H9 (cell line): ENCODE measurements at regions not wholly inside any gene's neighbourhood (a gene's known extent, or its start where the extent isn't known, plus 50 kb on each side); places are given as distances from the start of the nearest gene placed in this dataset.

Source experiments
- DNase-seq: peaks from one replicate; pipeline ENCODE4 v3.0.0-alpha.2; 2017
- H2AFZ ChIP-seq: one replicate; pipeline ENCODE4 v1.6.1; 2013; ENCODE audit warnings: mild to moderate bottlenecking, low read length, control low read depth, moderate library complexity
- H2AK5ac ChIP-seq: 2 replicates; pipeline ENCODE4 v1.6.1; 2013; ENCODE audit warnings: low read length, control low read depth, mixed read lengths; ENCODE audit not compliant: insufficient read length
- H2BK120ac ChIP-seq: one replicate; pipeline ENCODE4 v1.6.1; 2013; ENCODE audit warnings: low read depth, mild to moderate bottlenecking, low read length, control low read depth, inconsistent platforms; ENCODE audit not compliant: poor library complexity, severe bottlenecking
- H2BK12ac ChIP-seq: 2 replicates; pipeline ENCODE4 v1.6.1; 2013; ENCODE audit warnings: low read length, control low read depth, mixed read lengths, low read depth; ENCODE audit not compliant: insufficient read length
- H2BK15ac ChIP-seq: 2 replicates; pipeline ENCODE4 v1.6.1; 2013; ENCODE audit warnings: low read depth, low read length, control low read depth
- H2BK20ac ChIP-seq: one replicate; pipeline ENCODE4 v1.6.1; 2013; ENCODE audit warnings: low read depth, mild to moderate bottlenecking, low read length, control low read depth, inconsistent platforms; ENCODE audit not compliant: poor library complexity, severe bottlenecking
- H2BK5ac ChIP-seq: 2 replicates; pipeline ENCODE4 v1.6.1; 2013; ENCODE audit warnings: low read length, control low read depth, mixed read lengths; ENCODE audit not compliant: insufficient read length
- H3K14ac ChIP-seq: 2 replicates; pipeline ENCODE4 v1.6.1; 2013; ENCODE audit warnings: low read length, control low read depth; ENCODE audit not compliant: insufficient read depth
- H3K18ac ChIP-seq: 2 replicates; pipeline ENCODE4 v1.6.1; 2013; ENCODE audit warnings: low read depth, mild to moderate bottlenecking, mixed read lengths, low read length, control low read depth; ENCODE audit not compliant: insufficient read length
- H3K23ac ChIP-seq: 2 replicates; pipeline ENCODE4 v1.6.1; 2013; ENCODE audit warnings: low read length, control low read depth, mixed read lengths, low read depth; ENCODE audit not compliant: insufficient read length
- H3K23me2 ChIP-seq: 2 replicates; pipeline ENCODE4 v1.6.1; 2013; ENCODE audit warnings: low read depth, mild to moderate bottlenecking, mixed read lengths, low read length, control low read depth; ENCODE audit not compliant: insufficient read length, poor library complexity, severe bottlenecking
- H3K27ac ChIP-seq: 2 replicates; pipeline ENCODE4 v1.5.1; 2013; ENCODE audit warnings: low read length, control low read depth, mixed read lengths, low read depth; ENCODE audit not compliant: insufficient read length
- H3K27me3 ChIP-seq: 2 replicates; pipeline ENCODE4 v1.6.1; 2013; ENCODE audit warnings: low read length, control low read depth, inconsistent platforms; ENCODE audit not compliant: insufficient read depth
- H3K4ac ChIP-seq: 2 replicates; pipeline ENCODE4 v1.6.1; 2013; ENCODE audit warnings: low read depth, mild to moderate bottlenecking, control low read depth, inconsistent platforms, low read length, moderate library complexity
- H3K4me1 ChIP-seq: 2 replicates; pipeline ENCODE4 v1.6.1; 2013; ENCODE audit warnings: low read length, control low read depth, inconsistent platforms; ENCODE audit not compliant: insufficient read depth
- H3K4me2 ChIP-seq: 2 replicates; pipeline ENCODE4 v1.6.1; 2013; ENCODE audit warnings: low read length, control low read depth, mixed read lengths; ENCODE audit not compliant: insufficient read length, insufficient read depth
- H3K56ac ChIP-seq: 2 replicates; pipeline ENCODE4 v1.6.1; 2013; ENCODE audit warnings: low read depth, mild to moderate bottlenecking, mixed read lengths, low read length, control low read depth; ENCODE audit not compliant: insufficient read length
- H3K79me1 ChIP-seq: 2 replicates; pipeline ENCODE4 v1.6.1; 2013; ENCODE audit warnings: low read depth, mild to moderate bottlenecking, moderate library complexity, low read length, control low read depth, inconsistent platforms; ENCODE audit not compliant: insufficient read depth, poor library complexity, severe bottlenecking
- H3K79me2 ChIP-seq: 2 replicates; pipeline ENCODE4 v1.6.1; 2013; ENCODE audit warnings: low read length, control low read depth, inconsistent platforms; ENCODE audit not compliant: insufficient read depth
- H3K9ac ChIP-seq: 2 replicates; pipeline ENCODE4 v1.6.1; 2013; ENCODE audit warnings: low read length, control low read depth, mixed read lengths; ENCODE audit not compliant: insufficient read length; ENCODE audit errors: extremely low read depth
- H3K9me3 ChIP-seq: one replicate; pipeline ENCODE4 v1.6.1; 2013; ENCODE audit warnings: low read depth, low read length, inconsistent platforms; ENCODE audit not compliant: control insufficient read depth
- H3T11ph ChIP-seq: one replicate; pipeline ENCODE4 v1.6.1; 2013; ENCODE audit warnings: mild to moderate bottlenecking, low read length, control low read depth, inconsistent platforms
- H4K20me1 ChIP-seq: one replicate; pipeline ENCODE4 v1.6.1; 2013; ENCODE audit not compliant: control insufficient read depth, insufficient read length, insufficient read depth
- H4K5ac ChIP-seq: 2 replicates; pipeline ENCODE4 v1.6.1; 2013; ENCODE audit warnings: low read depth, mild to moderate bottlenecking, mixed read lengths, low read length, control low read depth; ENCODE audit not compliant: insufficient read length
- H4K8ac ChIP-seq: replicated peaks from 2 replicates; pipeline ENCODE4 v1.6.1; 2013; ENCODE audit warnings: low read length, control low read depth, mixed read lengths, low read depth; ENCODE audit not compliant: insufficient read length
- H4K91ac ChIP-seq: 2 replicates; pipeline ENCODE4 v1.6.1; 2013; ENCODE audit warnings: low read depth, mild to moderate bottlenecking, moderate library complexity, mixed read lengths, low read length, control low read depth; ENCODE audit not compliant: insufficient read length
- H3K27ac Mint-ChIP-seq, 3 experiments: 2 replicates in 2 of 3; 3 replicates in 1 of 3; pipeline ENCODE4 v1.8.0; 2020 to 2021; ENCODE audit warnings: mixed read lengths in 3 of 3, mild to moderate bottlenecking in 1 of 3, moderate library complexity in 1 of 3
- H3K27me3 Mint-ChIP-seq: 2 replicates; pipeline ENCODE4 v1.8.0; 2021; ENCODE audit warnings: low read depth, mild to moderate bottlenecking, moderate library complexity, mixed read lengths
- H3K36me3 Mint-ChIP-seq, 3 experiments: 2 replicates in 2 of 3; 3 replicates in 1 of 3; pipeline ENCODE4 v1.8.0; 2020 to 2021; ENCODE audit warnings: low read depth in 3 of 3, mixed read lengths in 3 of 3; ENCODE audit not compliant: insufficient read depth in 1 of 3
- H3K4me1 Mint-ChIP-seq, 2 experiments: 2 replicates each; pipeline ENCODE4 v1.8.0; 2020; ENCODE audit warnings: mixed read lengths in 2 of 2
- H3K4me3 Mint-ChIP-seq, 2 experiments: 2 replicates in 1 of 2; 3 replicates in 1 of 2; pipeline ENCODE4 v1.8.0; 2020 to 2021; ENCODE audit warnings: mild to moderate bottlenecking in 2 of 2, mixed read lengths in 2 of 2, moderate library complexity in 1 of 2
- H3K9me3 Mint-ChIP-seq, 2 experiments: 2 replicates in 1 of 2; 3 replicates in 1 of 2; pipeline ENCODE4 v1.8.0; 2020; ENCODE audit warnings: mild to moderate bottlenecking in 2 of 2, mixed read lengths in 2 of 2, moderate library complexity in 1 of 2
- WGBS: extraction: QIAGEN DNeasy Blood & Tissue Kit; methylation state at CpG from one replicate; pipeline ENCODE4 v1.1.7; 2013; ENCODE audit warnings: missing lambda C conversion rate, low lambda C conversion rate, mixed read lengths; ENCODE audit not compliant: insufficient read length; ENCODE audit errors: extremely low coverage; 5-methylcytosine and 5-hydroxymethylcytosine counted together
- TF ChIP-seq, protein P1 (sequence below): fragments of 200-600 bp; sonication (generic); conservative IDR thresholded peaks from 3 replicates; pipeline ENCODE4 v1.8.0; 2021; ENCODE audit warnings: antibody characterized with exemption, mild to moderate bottlenecking

DNA sequence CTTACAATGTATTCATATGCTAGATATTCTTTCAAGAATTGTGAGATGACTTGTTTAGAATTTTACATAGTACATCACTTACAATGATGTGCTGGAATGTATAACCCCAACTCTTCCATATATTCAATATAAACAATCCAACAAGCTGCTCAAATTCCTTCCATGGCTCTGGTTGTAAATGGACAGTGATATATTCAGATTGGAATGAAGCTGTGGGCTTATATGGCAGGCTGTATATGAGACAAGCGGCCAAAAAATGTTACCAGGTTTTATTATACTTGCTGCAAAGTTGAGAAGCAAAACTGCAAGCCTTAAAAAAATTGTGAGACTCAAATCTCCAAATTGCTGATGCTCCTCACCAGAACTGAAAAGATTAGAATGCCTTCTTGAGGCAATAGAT is 83.6 kb upstream of the KLF12 start:
- Histone ChIP-seq H2BK120ac (no peak overlapping the region), H3K27ac (no peak overlapping the region), H3K56ac (no peak overlapping the region), H2AFZ (no peak overlapping the region), H4K91ac (no peak overlapping the region), H3K79me1 (no peaks in the 10 kb centered on the region), H4K8ac (no peak overlapping the region), H3K9ac (no peak overlapping the region), H3K27me3 (no peaks in the 10 kb centered on the region), H3K23ac (no peak overlapping the region), H2BK20ac (no peak overlapping the region), H2BK12ac (no peak overlapping the region), H3K9me3 (no peaks in the 10 kb centered on the region), H2BK15ac (no peak overlapping the region), H2AK5ac (no peak overlapping the region), H3K14ac (no peak overlapping the region), H3T11ph (no peak overlapping the region), H3K79me2 (no peaks in the 10 kb centered on the region), H3K4me1 (no peaks in the 10 kb centered on the region), H2BK5ac (no peak overlapping the region), H3K4me2 (no peak overlapping the region), H4K20me1 (no peaks in the 10 kb centered on the region), H4K5ac (no peak overlapping the region), H3K18ac (no peak overlapping the region), H3K4ac (no peak overlapping the region), H3K23me2 (no peaks in the 10 kb centered on the region)
- Mint-ChIP-seq H3K9me3 (no peaks in the 10 kb centered on the region), H3K4me3 (no peak overlapping the region), H3K4me1 (no peaks in the 10 kb centered on the region), H3K27me3 (no peaks in the 10 kb centered on the region), H3K27ac (no peak overlapping the region), H3K36me3 (no peaks in the 10 kb centered on the region)
- TF ChIP-seq, protein P1, sequence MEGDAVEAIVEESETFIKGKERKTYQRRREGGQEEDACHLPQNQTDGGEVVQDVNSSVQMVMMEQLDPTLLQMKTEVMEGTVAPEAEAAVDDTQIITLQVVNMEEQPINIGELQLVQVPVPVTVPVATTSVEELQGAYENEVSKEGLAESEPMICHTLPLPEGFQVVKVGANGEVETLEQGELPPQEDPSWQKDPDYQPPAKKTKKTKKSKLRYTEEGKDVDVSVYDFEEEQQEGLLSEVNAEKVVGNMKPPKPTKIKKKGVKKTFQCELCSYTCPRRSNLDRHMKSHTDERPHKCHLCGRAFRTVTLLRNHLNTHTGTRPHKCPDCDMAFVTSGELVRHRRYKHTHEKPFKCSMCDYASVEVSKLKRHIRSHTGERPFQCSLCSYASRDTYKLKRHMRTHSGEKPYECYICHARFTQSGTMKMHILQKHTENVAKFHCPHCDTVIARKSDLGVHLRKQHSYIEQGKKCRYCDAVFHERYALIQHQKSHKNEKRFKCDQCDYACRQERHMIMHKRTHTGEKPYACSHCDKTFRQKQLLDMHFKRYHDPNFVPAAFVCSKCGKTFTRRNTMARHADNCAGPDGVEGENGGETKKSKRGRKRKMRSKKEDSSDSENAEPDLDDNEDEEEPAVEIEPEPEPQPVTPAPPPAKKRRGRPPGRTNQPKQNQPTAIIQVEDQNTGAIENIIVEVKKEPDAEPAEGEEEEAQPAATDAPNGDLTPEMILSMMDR: no peak
- WGBS: no CpG with 5 or more reads among the region's 1 CpG
- DNase-seq: no peak
